Embryonic facial prominence (tissue), 1 donor: ENCODE measurements at regions not wholly inside any gene's neighbourhood (a gene's known extent, or its start where the extent isn't known, plus 50 kb on each side); places are given as distances from the start of the nearest gene placed in this dataset.

Experiments used
- DNase-seq: peaks from one replicate; pipeline ENCODE4 v3.0.0-alpha.2; 2016; ENCODE audit errors: extremely low spot score

GRCh38 chr2:226620176-226620575 lies 179.4 kb downstream of the IRS1 start:
- DNase-seq: no peak

- no peak for DNase-seq
Observed at GRCh38 chr2:226619707-226620106, 179.9 kb downstream of the IRS1 start.

GRCh38 chr2:226618875-226619605 lies 180.6 kb downstream of the IRS1 start:
- peak; percentile 78 for DNase-seq

- DNase-seq: no peak
Observed at GRCh38 chr2:226618544-226618874, 181.1 kb downstream of the IRS1 start.

- DNase-seq: no peak
Observed at GRCh38 chr2:226615891-226616290, 183.7 kb downstream of the IRS1 start.

GRCh38 chr2:226611944-226612318 lies 187.7 kb downstream of the IRS1 start:
- no peak for DNase-seq

- DNase-seq: no peak
Observed at GRCh38 chr2:226611196-226611943, 188.2 kb downstream of the IRS1 start.

GRCh38 chr2:226609366-226609765 lies 190.3 kb downstream of the IRS1 start:
- DNase-seq: no peak

GRCh38 chr2:226608451-226608850 lies 191.2 kb downstream of the IRS1 start:
- DNase-seq: no peak

- DNase-seq: no peak
Observed at GRCh38 chr2:226607379-226607778, 192.2 kb downstream of the IRS1 start.

- no peak for DNase-seq
Observed at GRCh38 chr2:226605642-226606041, 194.0 kb downstream of the IRS1 start.

GRCh38 chr2:226603606-226604005 lies 196.0 kb downstream of the IRS1 start:
- no peak for DNase-seq

- DNase-seq: no peak
Observed at GRCh38 chr2:226601881-226602662, 197.5 kb downstream of the IRS1 start.

- DNase-seq: no peak
Observed at GRCh38 chr2:226600802-226601201, 198.8 kb downstream of the IRS1 start.

GRCh38 chr2:226600184-226600583 lies 199.4 kb downstream of the IRS1 start:
- no peak for DNase-seq

GRCh38 chr2:226589043-226589442 lies 210.6 kb downstream of the IRS1 start:
- DNase-seq: no peak

- no peak for DNase-seq
Observed at GRCh38 chr2:226585130-226585561, 214.5 kb downstream of the IRS1 start.

- no peak for DNase-seq
Observed at GRCh38 chr2:226584518-226585055, 215.0 kb downstream of the IRS1 start.

- no peak for DNase-seq
Observed at GRCh38 chr2:226583715-226584114, 215.9 kb downstream of the IRS1 start.

GRCh38 chr2:226581661-226582060 lies 218.0 kb downstream of the IRS1 start:
- DNase-seq: no peak

- DNase-seq: no peak
Observed at GRCh38 chr2:226581004-226581403, 218.6 kb downstream of the IRS1 start.

GRCh38 chr2:226580403-226580802 lies 219.2 kb downstream of the IRS1 start:
- DNase-seq: no peak
